ENCODE measurements at regions not wholly inside any gene's neighbourhood (a gene's known extent, or its start where the extent isn't known, plus 50 kb on each side); places are given as distances from the start of the nearest gene placed in this dataset.
"Not testable (repeated sequence)": the region's sequence is repeated elsewhere in the genome, so short reads cannot be mapped to it uniquely, and the experiment has no call there.

DNA sequence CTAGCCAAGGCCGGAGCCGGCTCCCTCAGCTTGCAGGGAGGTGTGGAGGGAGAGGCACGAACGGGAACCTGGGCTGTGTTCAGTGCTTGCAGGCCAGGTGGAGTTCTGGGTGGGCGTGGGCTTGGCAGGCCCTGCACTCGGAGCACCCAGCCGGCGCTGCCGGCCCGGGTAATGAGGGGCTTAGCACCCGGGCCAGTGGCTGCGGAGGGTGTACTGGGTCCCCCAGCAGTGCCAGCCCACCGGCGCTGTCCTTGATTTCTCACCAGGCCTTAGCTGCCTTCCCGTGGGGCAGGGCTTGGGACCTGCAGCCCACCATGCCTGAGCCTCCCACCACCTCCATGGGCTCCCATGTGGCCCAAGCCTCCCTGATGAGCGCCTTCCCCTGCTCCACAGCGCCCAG is 430.5 kb upstream of the API5 start:
- not testable (repeated sequence) for DNase-seq; H4K20me1 ChIP-seq (ENCODE audit: insufficient read depth, low read length); H3K9me3 ChIP-seq (ENCODE audit: insufficient read depth, low read length, severe bottlenecking); H3K4me3 ChIP-seq (ENCODE audit: low read depth in 1 of 2, low read length in 2 of 2); H3K79me2 ChIP-seq (ENCODE audit: insufficient read depth, low read length); H3K36me3 ChIP-seq (ENCODE audit: insufficient read depth, low read length); H3K9ac ChIP-seq (ENCODE audit: low read depth, low read length); H3K27ac ChIP-seq (ENCODE audit: low read length); H3K4me1 ChIP-seq (ENCODE audit: insufficient read depth, low read length); H3K4me2 ChIP-seq (ENCODE audit: insufficient read depth, low read length); ATAC-seq (ENCODE audit: insufficient read depth, low read depth); H2AFZ ChIP-seq (ENCODE audit: low read depth, low read length); H3K27me3 ChIP-seq (ENCODE audit: insufficient read depth, low read length, poor library complexity)

- no peaks in the 10 kb centered on the region for H3K79me2 ChIP-seq (ENCODE audit: insufficient read depth, low read length)
- no peaks in the 10 kb centered on the region for H3K4me1 ChIP-seq (ENCODE audit: insufficient read depth, low read length)
- no peak overlapping the region for H2AFZ ChIP-seq (ENCODE audit: low read depth, low read length)
- no peaks in the 10 kb centered on the region for H4K20me1 ChIP-seq (ENCODE audit: insufficient read depth, low read length)
- no peak overlapping the region for H3K9ac ChIP-seq (ENCODE audit: low read depth, low read length)
- ATAC-seq (ENCODE audit: insufficient read depth, low read depth) (no peak), DNase-seq (no peak)
- H3K27me3 ChIP-seq (ENCODE audit: insufficient read depth, low read length, poor library complexity), result no peaks in the 10 kb centered on the region
- no peak for TF ChIP-seq EZH2 (IDR thresholded peaks at IDR 0.05; ENCODE audit: borderline replicate concordance, low read depth, low read length, severe bottlenecking)
- TF ChIP-seq, protein P1, sequence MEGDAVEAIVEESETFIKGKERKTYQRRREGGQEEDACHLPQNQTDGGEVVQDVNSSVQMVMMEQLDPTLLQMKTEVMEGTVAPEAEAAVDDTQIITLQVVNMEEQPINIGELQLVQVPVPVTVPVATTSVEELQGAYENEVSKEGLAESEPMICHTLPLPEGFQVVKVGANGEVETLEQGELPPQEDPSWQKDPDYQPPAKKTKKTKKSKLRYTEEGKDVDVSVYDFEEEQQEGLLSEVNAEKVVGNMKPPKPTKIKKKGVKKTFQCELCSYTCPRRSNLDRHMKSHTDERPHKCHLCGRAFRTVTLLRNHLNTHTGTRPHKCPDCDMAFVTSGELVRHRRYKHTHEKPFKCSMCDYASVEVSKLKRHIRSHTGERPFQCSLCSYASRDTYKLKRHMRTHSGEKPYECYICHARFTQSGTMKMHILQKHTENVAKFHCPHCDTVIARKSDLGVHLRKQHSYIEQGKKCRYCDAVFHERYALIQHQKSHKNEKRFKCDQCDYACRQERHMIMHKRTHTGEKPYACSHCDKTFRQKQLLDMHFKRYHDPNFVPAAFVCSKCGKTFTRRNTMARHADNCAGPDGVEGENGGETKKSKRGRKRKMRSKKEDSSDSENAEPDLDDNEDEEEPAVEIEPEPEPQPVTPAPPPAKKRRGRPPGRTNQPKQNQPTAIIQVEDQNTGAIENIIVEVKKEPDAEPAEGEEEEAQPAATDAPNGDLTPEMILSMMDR (IDR thresholded peaks at IDR 0.05; ENCODE audit: borderline replicate concordance, extremely low read depth, low read length, poor library complexity, severe bottlenecking), result no peak
- H3K4me3 ChIP-seq (ENCODE audit: low read depth in 1 of 2, low read length in 2 of 2), result no peak overlapping the region
- no peak overlapping the region for H3K4me2 ChIP-seq (ENCODE audit: insufficient read depth, low read length)
- no peaks in the 10 kb centered on the region for H3K9me3 ChIP-seq (ENCODE audit: insufficient read depth, low read length, severe bottlenecking)
- H3K36me3 ChIP-seq (ENCODE audit: insufficient read depth, low read length), result no peaks in the 10 kb centered on the region
- no peak overlapping the region for H3K27ac ChIP-seq (ENCODE audit: low read length)
Observed at GRCh38 chr11:42890773-42891172, 421.0 kb upstream of the API5 start.

GRCh38 chr11:42901084-42901483 is 410.7 kb upstream of the API5 start:
- ATAC-seq (ENCODE audit: insufficient read depth, low read depth) (no peak), DNase-seq (no peak)
- Histone ChIP-seq H3K36me3 (ENCODE audit: insufficient read depth, low read length) (no peaks in the 10 kb centered on the region), H4K20me1 (ENCODE audit: insufficient read depth, low read length) (no peaks in the 10 kb centered on the region), H3K9me3 (ENCODE audit: insufficient read depth, low read length, severe bottlenecking) (no peaks in the 10 kb centered on the region), H3K9ac (ENCODE audit: low read depth, low read length) (no peak overlapping the region), H3K27ac (ENCODE audit: low read length) (no peak overlapping the region), H2AFZ (ENCODE audit: low read depth, low read length) (no peak overlapping the region), H3K79me2 (ENCODE audit: insufficient read depth, low read length) (no peaks in the 10 kb centered on the region), H3K27me3 (ENCODE audit: insufficient read depth, low read length, poor library complexity) (no peaks in the 10 kb centered on the region), H3K4me1 (ENCODE audit: insufficient read depth, low read length) (no peaks in the 10 kb centered on the region), H3K4me2 (ENCODE audit: insufficient read depth, low read length) (no peak overlapping the region), H3K4me3 (ENCODE audit: low read depth in 1 of 2, low read length in 2 of 2) (no peak overlapping the region)
- TF ChIP-seq EZH2 (IDR thresholded peaks at IDR 0.05; ENCODE audit: borderline replicate concordance, low read depth, low read length, severe bottlenecking), result no peak
- TF ChIP-seq, protein P1 (IDR thresholded peaks at IDR 0.05; ENCODE audit: borderline replicate concordance, extremely low read depth, low read length, poor library complexity, severe bottlenecking), result no peak

DNA sequence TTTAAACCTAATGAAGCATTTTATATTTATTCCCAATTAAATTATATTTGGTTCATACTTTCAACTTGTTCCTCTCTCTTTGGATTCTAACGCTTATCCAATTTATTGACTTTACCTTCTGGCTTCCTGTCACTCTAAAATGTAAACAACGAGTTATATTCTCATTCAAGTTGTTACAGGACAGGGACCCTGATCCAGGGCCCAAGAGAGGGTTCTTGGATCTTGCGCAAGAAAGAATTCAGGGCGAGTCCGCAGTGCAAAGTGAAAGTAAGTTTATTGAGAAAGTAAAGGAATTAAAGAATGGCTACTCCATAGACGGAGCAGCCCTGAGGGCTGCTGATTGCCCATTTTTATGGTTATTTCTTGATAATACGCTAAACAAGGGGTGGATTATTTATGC is 405.6 kb upstream of the API5 start:
- H3K36me3 ChIP-seq (ENCODE audit: insufficient read depth, low read length), result no peaks in the 10 kb centered on the region
- H3K27me3 ChIP-seq (ENCODE audit: insufficient read depth, low read length, poor library complexity), result no peaks in the 10 kb centered on the region
- ATAC-seq (ENCODE audit: insufficient read depth, low read depth), result no peak
- H4K20me1 ChIP-seq (ENCODE audit: insufficient read depth, low read length), result no peaks in the 10 kb centered on the region
- H2AFZ ChIP-seq (ENCODE audit: low read depth, low read length), result no peak overlapping the region
- no peaks in the 10 kb centered on the region for H3K4me1 ChIP-seq (ENCODE audit: insufficient read depth, low read length)
- H3K79me2 ChIP-seq (ENCODE audit: insufficient read depth, low read length), result no peaks in the 10 kb centered on the region
- H3K4me2 ChIP-seq (ENCODE audit: insufficient read depth, low read length), result no peak overlapping the region
- no peak overlapping the region for H3K9ac ChIP-seq (ENCODE audit: low read depth, low read length)
- no peak for DNase-seq
- H3K4me3 ChIP-seq (ENCODE audit: low read depth in 1 of 2, low read length in 2 of 2), result no peak overlapping the region
- TF ChIP-seq, protein P1 (IDR thresholded peaks at IDR 0.05; ENCODE audit: borderline replicate concordance, extremely low read depth, low read length, poor library complexity, severe bottlenecking), result no peak
- TF ChIP-seq EZH2 (IDR thresholded peaks at IDR 0.05; ENCODE audit: borderline replicate concordance, low read depth, low read length, severe bottlenecking), result no peak
- H3K27ac ChIP-seq (ENCODE audit: low read length), result no peak overlapping the region
- H3K9me3 ChIP-seq (ENCODE audit: insufficient read depth, low read length, severe bottlenecking), result no peaks in the 10 kb centered on the region

All from DND-41 (cell line).